ENCODE measurements at regions not wholly inside any gene's neighbourhood (a gene's known extent, or its start where the extent isn't known, plus 50 kb on each side); places are given as distances from the start of the nearest gene placed in this dataset.

GRCh38 chr18:77763530-77764145 lies 514.0 kb downstream of the GALR1 start:
- no peak for DNase-seq

GRCh38 chr18:77765468-77765867 lies 515.8 kb downstream of the GALR1 start:
- DNase-seq = peak; percentile 27

- no peak for DNase-seq
Observed at GRCh38 chr18:77766421-77766820, 516.8 kb downstream of the GALR1 start.

- DNase-seq = no peak
Observed at GRCh38 chr18:77772177-77772576, 522.5 kb downstream of the GALR1 start.

GRCh38 chr18:77776104-77776503 lies 526.5 kb downstream of the GALR1 start:
- DNase-seq = no peak

GRCh38 chr18:77777163-77777562 lies 527.5 kb downstream of the GALR1 start:
- DNase-seq = no peak

GRCh38 chr18:77784759-77785379 lies 535.2 kb downstream of the GALR1 start:
- no peak for DNase-seq

GRCh38 chr18:77785415-77785975 lies 535.8 kb downstream of the GALR1 start:
- DNase-seq = no peak

GRCh38 chr18:77803024-77803423 lies 553.4 kb downstream of the GALR1 start:
- DNase-seq = no peak

- DNase-seq = no peak
Observed at GRCh38 chr18:77804382-77804781, 554.7 kb downstream of the GALR1 start.

GRCh38 chr18:77807650-77808049 lies 558.0 kb downstream of the GALR1 start:
- no peak for DNase-seq

GRCh38 chr18:77811503-77811902 lies 561.9 kb downstream of the GALR1 start:
- DNase-seq = no peak

- DNase-seq = no peak
Observed at GRCh38 chr18:77815666-77816338, 566.2 kb downstream of the GALR1 start.

GRCh38 chr18:77818328-77818727 lies 568.7 kb downstream of the GALR1 start:
- no peak for DNase-seq

GRCh38 chr18:77820472-77820871 lies 570.8 kb downstream of the GALR1 start:
- DNase-seq = no peak

- no peak for DNase-seq
Observed at GRCh38 chr18:77821892-77822291, 572.2 kb downstream of the GALR1 start.

- no peak for DNase-seq
Observed at GRCh38 chr18:77822632-77823031, 573.0 kb downstream of the GALR1 start.

GRCh38 chr18:77833807-77834206 lies 584.2 kb downstream of the GALR1 start:
- no peak for DNase-seq

GRCh38 chr18:77851802-77852201 lies 602.2 kb downstream of the GALR1 start:
- no peak for DNase-seq

- DNase-seq = no peak
Observed at GRCh38 chr18:77853859-77854258, 604.2 kb downstream of the GALR1 start.

GRCh38 chr18:77857678-77858655 lies 608.3 kb downstream of the GALR1 start:
- DNase-seq = no peak

- no peak for DNase-seq
Observed at GRCh38 chr18:77859634-77860033, 610.0 kb downstream of the GALR1 start.
